PC-9 (cell line): ENCODE measurements at regions not wholly inside any gene's neighbourhood (a gene's known extent, or its start where the extent isn't known, plus 50 kb on each side); places are given as distances from the start of the nearest gene placed in this dataset.

Experiments used
- BruUV-seq: library from RNA; stranded (reverse); fragments of 400-500 nt; replicated peaks from 2 replicates; lab custom pipeline; 2021; lab: Mats Ljungman, UMichigan
- CTCF ChIA-PET: fragments of 300-600 bp; sonication (Branson Sonifier 250); formaldehyde crosslinking; loops from one replicate; lab custom pipeline; 2022; ENCODE audit warnings: antibody characterized with exemption; lab: Charles Lee
- POLR2A ChIA-PET: fragments of 300-600 bp; sonication (Branson Sonifier 250); formaldehyde crosslinking; loops from one replicate; lab custom pipeline; 2022; ENCODE audit warnings: antibody characterized with exemption; ENCODE audit not compliant: unreplicated experiment; lab: Charles Lee
- DNase-seq, 2 experiments: peaks; one replicate each; pipeline versions ENCODE4 v3.0.0 to v3.0.0-alpha.2; 2015 to 2022; ENCODE audit warnings: mixed read lengths in 1 of 2
- H2AFZ ChIP-seq: fragments of 200-600 bp; sonication (generic); 2 replicates; pipeline ENCODE4 v1.8.1; 2017; ENCODE audit warnings: antibody characterized with exemption
- H3F3A ChIP-seq: fragments of 200-600 bp; sonication (generic); 2 replicates; pipeline ENCODE4 v1.8.1; 2017; ENCODE audit warnings: antibody characterized with exemption, mild to moderate bottlenecking, low read depth; ENCODE audit not compliant: insufficient read depth
- H3K27ac ChIP-seq: fragments of 200-600 bp; sonication (generic); 2 replicates; pipeline ENCODE4 v1.6.1; 2016; ENCODE audit warnings: mixed run types
- H3K27me3 ChIP-seq: fragments of 200-600 bp; sonication (generic); 2 replicates; pipeline ENCODE4 v1.6.1; 2016; ENCODE audit warnings: low read depth, mixed run types; ENCODE audit not compliant: insufficient read depth
- H3K36me3 ChIP-seq: fragments of 200-600 bp; sonication (generic); 2 replicates; pipeline ENCODE4 v1.6.1; 2016; ENCODE audit warnings: low read depth, mixed run types
- H3K4me1 ChIP-seq: fragments of 200-600 bp; sonication (generic); replicated peaks from 2 replicates; pipeline ENCODE4 v1.6.1; 2016; ENCODE audit warnings: mixed run types; ENCODE audit not compliant: insufficient read depth
- H3K4me2 ChIP-seq: fragments of 200-600 bp; sonication (generic); 2 replicates; pipeline ENCODE4 v1.6.1; 2017; ENCODE audit warnings: mixed run types
- H3K4me3 ChIP-seq: fragments of 200-600 bp; sonication (generic); 2 replicates; pipeline ENCODE4 v1.6.1; 2016; ENCODE audit warnings: mixed run types
- H3K79me2 ChIP-seq: fragments of 200-600 bp; sonication (generic); 2 replicates; pipeline ENCODE4 v1.6.1; 2017; ENCODE audit warnings: low read depth, mixed run types
- H3K9me2 ChIP-seq: fragments of 200-600 bp; sonication (generic); 2 replicates; pipeline ENCODE4 v1.8.1; 2017; ENCODE audit warnings: mild to moderate bottlenecking; ENCODE audit not compliant: insufficient read depth
- H3K9me3 ChIP-seq: fragments of 200-600 bp; sonication (generic); 2 replicates; pipeline ENCODE4 v1.8.1; 2016; ENCODE audit warnings: low read depth; ENCODE audit not compliant: insufficient read depth
- H4K20me1 ChIP-seq: fragments of 200-600 bp; sonication (generic); 2 replicates; pipeline ENCODE4 v1.8.1; 2017; ENCODE audit not compliant: insufficient read depth
- CTCF ChIP-seq: fragments of 200-600 bp; sonication (generic); conservative IDR thresholded peaks from 2 replicates; pipeline ENCODE4 v1.6.1; 2017; ENCODE audit warnings: mixed run types, antibody characterized with exemption, mild to moderate bottlenecking, moderate library complexity
- EZH2 ChIP-seq: fragments of 200-600 bp; sonication (generic); IDR thresholded peaks from 2 replicates; pipeline ENCODE4 v1.8.0; 2017; ENCODE audit warnings: antibody characterized with exemption, low read depth
- intact Hi-C: fragments of 100-400 bp; cut with micrococcal nuclease; formaldehyde crosslinking; loops from one replicate; pipeline ENCODE4 v1.10.0; 2022; ENCODE audit not compliant: unreplicated experiment

DNA sequence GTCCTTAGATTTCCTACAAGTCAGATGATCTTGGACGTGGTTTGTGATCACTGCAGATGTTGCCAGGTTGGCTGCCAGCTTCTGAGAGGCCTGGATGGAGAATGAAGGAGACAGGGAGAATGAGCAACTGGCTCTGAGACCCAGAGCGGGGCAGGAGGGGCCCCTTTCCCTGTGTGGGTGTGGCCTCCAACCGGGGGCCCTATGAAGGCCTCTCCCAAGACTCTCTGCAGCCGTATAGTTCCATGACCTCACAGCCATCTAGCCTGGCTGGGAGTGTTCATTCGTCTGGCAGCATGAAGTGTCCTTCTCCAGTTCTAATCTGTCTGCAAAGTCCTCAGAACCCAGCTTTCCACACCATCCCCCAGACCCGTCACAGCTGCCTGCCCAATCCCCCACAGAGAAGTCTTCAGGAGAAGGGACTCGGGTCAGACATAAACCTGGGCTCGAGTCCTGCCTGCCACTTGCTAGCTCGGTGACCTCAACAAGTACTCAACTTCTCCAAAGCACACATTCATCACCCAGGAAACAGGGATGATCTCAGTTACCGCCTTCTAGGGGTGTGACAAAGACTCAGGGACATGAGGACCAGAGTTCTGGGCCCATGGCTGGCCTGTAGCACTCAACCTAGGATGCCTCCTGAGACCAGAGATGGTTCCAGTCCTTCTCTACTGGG lies 122.6 kb downstream of the EDN3 start:
- Histone ChIP-seq H3K9me2 (no peaks in the 10 kb centered on the region), H2AFZ (no peak overlapping the region), H3K36me3 (no peaks in the 10 kb centered on the region), H4K20me1 (no peaks in the 10 kb centered on the region), H3K4me2 (no peak overlapping the region), H3K79me2 (no peaks in the 10 kb centered on the region), H3K4me1 (no peaks in the 10 kb centered on the region), H3K9me3 (no peaks in the 10 kb centered on the region), H3K4me3 (no peak overlapping the region), H3K27me3 (peaks cover 96% of the 10 kb centered on the region), H3K27ac (no peak overlapping the region), H3F3A (no peaks in the 10 kb centered on the region)
- no TSS peak for BruUV-seq
- TF ChIP-seq CTCF (no peak), EZH2 (no peak)
- POLR2A ChIA-PET = no interaction called here
- CTCF ChIA-PET = no interaction called here
- no peak for DNase-seq
- intact Hi-C loops = no loop called here

DNA sequence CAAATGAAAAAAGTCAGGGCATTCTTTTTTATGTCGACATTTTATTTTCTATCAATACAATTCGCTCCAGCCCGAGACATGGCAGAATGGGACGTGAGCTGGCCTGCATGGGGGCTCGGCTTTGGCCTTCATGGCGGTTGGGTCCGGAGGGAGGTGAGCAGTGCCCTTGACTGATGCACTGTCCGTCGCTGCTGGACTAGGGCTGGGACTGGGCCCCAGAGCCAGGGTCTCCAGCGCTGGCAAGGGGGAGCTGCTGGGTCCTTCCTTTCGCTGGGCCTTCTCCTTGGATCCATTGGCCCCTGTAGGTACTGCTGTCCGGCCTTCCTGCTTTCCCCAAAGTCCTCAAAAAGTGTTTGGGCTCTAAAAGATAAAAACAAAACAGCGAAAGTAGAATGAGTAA lies 124.6 kb downstream of the EDN3 start:
- no peak overlapping the region for H3K4me3 ChIP-seq
- DNase-seq = no peak
- no peaks in the 10 kb centered on the region for H4K20me1 ChIP-seq
- intact Hi-C loops = no loop called here
- H2AFZ ChIP-seq = no peak overlapping the region
- ChIA-PET CTCF (no interaction called here), POLR2A (no interaction called here)
- no peaks in the 10 kb centered on the region for H3K9me2 ChIP-seq
- no peaks in the 10 kb centered on the region for H3K79me2 ChIP-seq
- no peak overlapping the region for H3K27ac ChIP-seq
- no peaks in the 10 kb centered on the region for H3F3A ChIP-seq
- BruUV-seq = no TSS peak
- no peaks in the 10 kb centered on the region for H3K9me3 ChIP-seq
- no peak overlapping the region for H3K4me2 ChIP-seq
- H3K27me3 ChIP-seq = peaks cover 95% of the 10 kb centered on the region
- H3K4me1 ChIP-seq = no peaks in the 10 kb centered on the region
- TF ChIP-seq EZH2 (no peak), CTCF (no peak)
- H3K36me3 ChIP-seq = no peaks in the 10 kb centered on the region

DNA sequence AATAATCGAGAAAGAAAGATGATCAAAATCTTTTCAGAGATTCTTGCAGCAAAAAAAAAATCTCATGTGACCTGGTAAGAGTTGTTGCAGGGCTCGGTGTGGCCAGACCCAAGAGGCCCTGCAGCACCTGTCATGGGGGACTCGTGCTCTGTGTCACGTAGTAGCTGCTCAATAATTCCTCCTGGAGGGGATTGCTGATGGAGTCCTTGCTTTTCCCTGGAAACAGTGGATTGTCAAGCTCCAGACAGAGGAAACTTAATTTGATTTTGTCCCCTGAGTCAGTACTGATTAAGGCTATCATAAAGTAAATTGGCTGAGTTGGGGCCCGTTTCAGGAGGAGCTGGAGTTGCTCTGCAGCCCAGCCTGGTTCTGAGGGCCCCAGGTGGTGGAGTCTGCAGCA lies 125.2 kb downstream of the EDN3 start:
- ChIA-PET POLR2A (no interaction called here), CTCF (no interaction called here)
- H3K36me3 ChIP-seq = no peaks in the 10 kb centered on the region
- H3K27ac ChIP-seq = no peak overlapping the region
- H3K79me2 ChIP-seq = no peaks in the 10 kb centered on the region
- peaks cover 92% of the 10 kb centered on the region for H3K27me3 ChIP-seq
- BruUV-seq = no TSS peak
- TF ChIP-seq CTCF (no peak), EZH2 (no peak)
- H2AFZ ChIP-seq = no peak overlapping the region
- DNase-seq = no peak
- no peaks in the 10 kb centered on the region for H3K4me1 ChIP-seq
- no peaks in the 10 kb centered on the region for H4K20me1 ChIP-seq
- H3K4me3 ChIP-seq = no peak overlapping the region
- no peaks in the 10 kb centered on the region for H3K9me3 ChIP-seq
- no peak overlapping the region for H3K4me2 ChIP-seq
- intact Hi-C loops = no loop called here
- H3F3A ChIP-seq = no peaks in the 10 kb centered on the region
- H3K9me2 ChIP-seq = no peaks in the 10 kb centered on the region
